Progenitor cell of endocrine pancreas (in vitro differentiated cells): ENCODE measurements at regions not wholly inside any gene's neighbourhood (a gene's known extent, or its start where the extent isn't known, plus 50 kb on each side); places are given as distances from the start of the nearest gene placed in this dataset.

Source experiments
- DNase-seq: peaks from one replicate; pipeline ENCODE4 v3.0.0; 2021; ENCODE audit warnings: low spot score; ENCODE audit not compliant: unreplicated experiment
- H3K27ac Mint-ChIP-seq: 2 replicates; pipeline ENCODE4 v1.8.0; 2021; ENCODE audit warnings: mild to moderate bottlenecking, moderate library complexity, mixed read lengths
- H3K27me3 Mint-ChIP-seq: 2 replicates; pipeline ENCODE4 v1.8.0; 2021; ENCODE audit warnings: mixed read lengths
- H3K36me3 Mint-ChIP-seq: 2 replicates; pipeline ENCODE4 v1.8.0; 2022; ENCODE audit warnings: mixed read lengths; ENCODE audit not compliant: insufficient read depth
- H3K4me1 Mint-ChIP-seq: 2 replicates; pipeline ENCODE4 v1.8.0; 2021; ENCODE audit warnings: low read depth, mixed read lengths
- H3K4me3 Mint-ChIP-seq: 2 replicates; pipeline ENCODE4 v1.8.0; 2021; ENCODE audit warnings: low read depth, mild to moderate bottlenecking, moderate library complexity, mixed read lengths
- H3K9me3 Mint-ChIP-seq: 2 replicates; pipeline ENCODE4 v1.8.0; 2021; ENCODE audit warnings: low read depth, mixed read lengths
- TF ChIP-seq, protein P1 (sequence below): fragments of 200-600 bp; sonication (generic); IDR thresholded peaks from one replicate; pipeline ENCODE4 v1.5.0; 2021; ENCODE audit warnings: antibody characterized with exemption, mild to moderate bottlenecking; ENCODE audit not compliant: unreplicated experiment

DNA sequence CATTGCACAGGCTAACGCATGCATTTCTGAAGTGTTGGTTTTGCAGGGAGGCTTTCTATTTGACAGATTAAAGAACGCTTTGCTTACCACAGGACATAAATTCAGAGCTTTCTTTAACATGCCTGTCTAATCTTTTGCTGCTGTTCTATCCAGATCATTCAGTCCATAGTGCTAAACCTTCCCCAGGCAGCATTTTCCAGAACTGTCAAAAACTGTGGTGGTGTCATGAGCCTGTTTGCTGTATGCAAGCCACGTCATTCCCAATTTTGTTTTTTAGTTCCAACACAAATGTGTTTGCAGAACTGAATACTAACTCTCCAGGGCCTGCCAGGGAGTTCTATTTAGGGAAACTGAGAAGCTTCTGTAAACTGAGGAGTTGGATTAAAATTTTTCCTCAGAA, 390.5 kb upstream of the LYPLAL1 start:
- TF ChIP-seq, protein P1, sequence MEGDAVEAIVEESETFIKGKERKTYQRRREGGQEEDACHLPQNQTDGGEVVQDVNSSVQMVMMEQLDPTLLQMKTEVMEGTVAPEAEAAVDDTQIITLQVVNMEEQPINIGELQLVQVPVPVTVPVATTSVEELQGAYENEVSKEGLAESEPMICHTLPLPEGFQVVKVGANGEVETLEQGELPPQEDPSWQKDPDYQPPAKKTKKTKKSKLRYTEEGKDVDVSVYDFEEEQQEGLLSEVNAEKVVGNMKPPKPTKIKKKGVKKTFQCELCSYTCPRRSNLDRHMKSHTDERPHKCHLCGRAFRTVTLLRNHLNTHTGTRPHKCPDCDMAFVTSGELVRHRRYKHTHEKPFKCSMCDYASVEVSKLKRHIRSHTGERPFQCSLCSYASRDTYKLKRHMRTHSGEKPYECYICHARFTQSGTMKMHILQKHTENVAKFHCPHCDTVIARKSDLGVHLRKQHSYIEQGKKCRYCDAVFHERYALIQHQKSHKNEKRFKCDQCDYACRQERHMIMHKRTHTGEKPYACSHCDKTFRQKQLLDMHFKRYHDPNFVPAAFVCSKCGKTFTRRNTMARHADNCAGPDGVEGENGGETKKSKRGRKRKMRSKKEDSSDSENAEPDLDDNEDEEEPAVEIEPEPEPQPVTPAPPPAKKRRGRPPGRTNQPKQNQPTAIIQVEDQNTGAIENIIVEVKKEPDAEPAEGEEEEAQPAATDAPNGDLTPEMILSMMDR, result no peak
- no peak for DNase-seq
- H3K4me3 Mint-ChIP-seq, result no peak overlapping the region
- no peaks in the 10 kb centered on the region for H3K9me3 Mint-ChIP-seq
- no peaks in the 10 kb centered on the region for H3K27me3 Mint-ChIP-seq
- no peak overlapping the region for H3K27ac Mint-ChIP-seq
- peaks cover 16% of the 10 kb centered on the region for H3K4me1 Mint-ChIP-seq
- no peaks in the 10 kb centered on the region for H3K36me3 Mint-ChIP-seq

DNA sequence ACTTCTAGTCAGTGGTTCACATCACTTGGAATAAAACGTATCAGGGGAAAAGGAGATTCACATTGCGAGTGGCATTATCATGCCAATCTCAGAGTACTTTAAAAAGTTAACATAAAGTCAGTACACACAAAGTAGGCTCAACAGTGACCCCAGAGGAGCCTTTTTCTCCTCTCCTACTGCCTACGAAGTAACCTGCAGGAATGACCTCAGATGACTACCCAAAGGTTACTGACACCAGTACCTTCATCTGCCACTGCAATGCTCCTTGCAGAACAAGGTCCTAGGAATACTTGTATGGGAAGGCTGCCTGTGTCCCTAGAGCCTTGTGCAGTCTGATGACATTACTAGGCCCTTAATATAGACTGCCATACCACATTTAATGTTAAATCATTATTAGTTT, 389.8 kb upstream of the LYPLAL1 start:
- Mint-ChIP-seq H3K4me1 (peaks cover 16% of the 10 kb centered on the region), H3K36me3 (no peaks in the 10 kb centered on the region), H3K9me3 (no peaks in the 10 kb centered on the region), H3K4me3 (no peak overlapping the region), H3K27ac (no peak overlapping the region), H3K27me3 (no peaks in the 10 kb centered on the region)
- no peak for DNase-seq
- TF ChIP-seq, protein P1, result no peak

DNA sequence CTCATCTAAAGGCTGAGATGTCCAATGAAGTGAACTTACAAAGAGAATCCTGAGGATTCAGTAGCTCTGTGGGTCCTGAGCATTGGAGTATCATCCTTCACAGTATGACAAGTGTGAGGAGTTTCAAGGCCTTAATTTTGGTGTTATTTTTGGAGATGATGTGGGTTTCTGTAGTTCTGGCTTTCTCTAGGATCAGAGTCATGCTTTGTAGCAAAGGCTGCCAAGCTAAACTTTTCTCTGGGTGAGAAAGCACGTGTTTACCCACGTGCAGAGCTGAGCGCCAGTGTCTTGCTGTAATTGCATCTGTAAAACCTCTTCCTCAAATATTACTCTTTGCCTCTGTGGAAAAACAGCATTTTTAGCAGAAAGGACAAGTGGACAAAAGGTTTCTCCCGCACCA, 387.8 kb upstream of the LYPLAL1 start:
- DNase-seq, result no peak
- Mint-ChIP-seq H3K36me3 (peaks cover 2% of the 10 kb centered on the region), H3K27me3 (no peaks in the 10 kb centered on the region), H3K9me3 (peaks cover 11% of the 10 kb centered on the region), H3K4me3 (no peak overlapping the region), H3K4me1 (peaks cover 9% of the 10 kb centered on the region), H3K27ac (no peak overlapping the region)
- TF ChIP-seq, protein P1, result no peak

DNA sequence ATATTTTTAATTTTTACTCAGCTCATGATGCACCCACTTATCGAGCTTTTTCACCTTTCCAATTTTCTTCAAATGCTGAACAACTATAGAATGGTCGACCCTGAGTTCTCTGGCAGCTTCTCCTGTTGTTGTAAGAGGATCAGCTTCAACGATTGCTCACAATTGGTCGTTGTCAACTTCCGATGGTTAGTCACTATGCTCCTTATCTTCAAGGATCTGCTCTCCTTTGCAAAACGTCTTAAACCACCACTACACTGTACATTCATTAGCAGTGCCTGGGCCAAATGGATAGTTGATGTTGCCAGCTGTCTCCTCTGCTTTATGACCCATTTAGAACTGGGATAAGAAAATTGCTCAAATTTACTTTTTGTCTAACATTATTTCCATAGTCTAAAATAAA, 385.9 kb upstream of the LYPLAL1 start:
- Mint-ChIP-seq H3K4me1 (peaks cover 9% of the 10 kb centered on the region), H3K27me3 (no peaks in the 10 kb centered on the region), H3K27ac (no peak overlapping the region), H3K4me3 (no peak overlapping the region), H3K9me3 (peaks cover 13% of the 10 kb centered on the region), H3K36me3 (peaks cover 2% of the 10 kb centered on the region)
- DNase-seq, result no peak
- TF ChIP-seq, protein P1, result no peak

DNA sequence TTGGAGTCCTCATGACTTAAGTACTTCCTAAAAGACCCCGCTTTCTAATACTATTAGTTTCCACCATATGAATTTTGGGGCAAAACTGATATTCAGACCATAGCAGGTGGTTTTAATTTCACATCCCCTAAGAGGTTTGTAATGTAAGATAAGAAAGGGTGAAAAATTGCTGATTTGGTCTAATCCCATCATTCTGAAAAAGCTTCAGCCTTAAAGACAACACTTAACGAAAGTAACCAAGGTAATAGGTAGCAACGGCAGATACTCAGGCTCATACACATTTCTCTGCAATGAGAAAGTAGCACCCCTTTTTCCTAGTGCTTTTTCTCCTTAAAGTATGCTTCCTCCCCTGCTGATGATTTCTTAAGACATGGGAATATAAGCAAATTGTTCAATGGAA, 376.9 kb upstream of the LYPLAL1 start:
- H3K9me3 Mint-ChIP-seq, result peaks cover 3% of the 10 kb centered on the region
- TF ChIP-seq, protein P1, result no peak
- H3K27ac Mint-ChIP-seq, result no peak overlapping the region
- no peaks in the 10 kb centered on the region for H3K27me3 Mint-ChIP-seq
- no peak overlapping the region for H3K4me3 Mint-ChIP-seq
- DNase-seq, result no peak
- no peaks in the 10 kb centered on the region for H3K4me1 Mint-ChIP-seq
- no peaks in the 10 kb centered on the region for H3K36me3 Mint-ChIP-seq

DNA sequence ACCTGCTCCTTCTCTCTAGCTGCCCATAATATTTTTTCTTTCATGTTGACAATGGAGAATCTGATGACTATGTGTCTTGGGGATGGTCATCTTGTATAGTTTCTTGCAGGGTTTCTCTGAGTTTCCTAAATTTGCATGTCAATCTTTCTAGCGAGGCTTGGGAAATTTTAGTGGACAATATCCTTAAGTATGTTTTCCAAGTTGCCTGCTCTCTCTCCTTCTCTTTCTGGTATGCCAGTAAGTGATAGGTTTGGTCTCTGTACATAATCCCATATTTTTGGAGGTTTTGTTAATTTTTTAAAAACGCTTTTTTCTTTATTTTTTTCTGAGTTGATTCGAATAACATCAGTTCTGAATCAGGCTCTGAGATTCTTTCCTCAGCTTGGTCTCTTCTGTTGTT, 370.9 kb upstream of the LYPLAL1 start:
- Mint-ChIP-seq H3K27me3 (no peaks in the 10 kb centered on the region), H3K4me3 (no peak overlapping the region), H3K9me3 (peaks cover 12% of the 10 kb centered on the region), H3K4me1 (no peaks in the 10 kb centered on the region), H3K36me3 (no peaks in the 10 kb centered on the region), H3K27ac (no peak overlapping the region)
- DNase-seq, result no peak
- TF ChIP-seq, protein P1, result no peak
